HG02763 (cell line): ENCODE measurements at regions not wholly inside any gene's neighbourhood (a gene's known extent, or its start where the extent isn't known, plus 50 kb on each side); places are given as distances from the start of the nearest gene placed in this dataset.

Experiments
- ATAC-seq: cut with Tn5 transposase; IDR thresholded peaks from one replicate; pipeline ENCODE4 v1.9.1; 2021; ENCODE audit warnings: mild to moderate bottlenecking, moderate library complexity; ENCODE audit not compliant: unreplicated experiment

DNA sequence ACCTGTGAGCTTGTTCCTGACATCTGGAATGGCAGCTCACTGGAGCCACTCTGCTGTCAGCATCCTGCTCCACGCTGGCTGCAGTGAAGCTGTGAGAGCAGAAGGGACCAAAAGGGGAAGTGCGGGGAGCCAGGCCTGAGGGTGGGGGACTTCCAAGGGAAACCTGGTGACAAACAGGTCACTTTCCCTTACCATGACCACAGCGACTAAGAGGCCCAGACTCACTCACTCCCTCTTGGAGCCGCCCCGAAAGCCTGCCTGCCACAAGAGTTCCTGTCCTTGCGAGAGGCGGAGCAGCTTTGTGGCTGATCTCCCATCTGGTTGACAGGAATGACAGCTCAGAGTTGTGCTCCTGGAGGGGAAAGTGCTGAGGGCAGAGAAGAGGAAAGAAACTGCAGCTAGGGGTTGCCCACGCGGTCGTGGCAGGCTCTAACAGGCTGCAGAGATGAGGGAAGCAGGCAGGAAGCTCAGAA, 183.8 kb upstream of the NTM start:
- peak; percentile 93 for ATAC-seq

DNA sequence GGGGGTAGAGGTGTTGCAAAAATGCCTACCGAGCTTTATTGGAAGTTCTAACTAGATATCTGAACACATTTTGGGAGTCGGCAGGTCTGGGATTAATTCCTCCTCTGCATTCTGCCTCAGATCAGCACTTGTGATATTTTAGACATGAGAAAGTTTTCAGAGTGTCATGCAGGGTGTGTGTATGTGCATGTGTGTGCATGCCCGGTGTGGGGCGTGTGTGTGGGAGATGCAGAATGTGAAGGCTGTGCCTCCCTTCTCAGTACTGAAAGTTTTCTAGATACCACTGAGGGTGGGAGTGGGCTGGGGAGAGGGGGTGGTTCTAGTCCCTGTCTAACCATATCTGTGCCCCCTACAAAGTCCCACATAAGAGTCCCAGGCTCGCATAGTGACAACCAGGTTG, 180.0 kb upstream of the NTM start:
- ATAC-seq, result no peak

DNA sequence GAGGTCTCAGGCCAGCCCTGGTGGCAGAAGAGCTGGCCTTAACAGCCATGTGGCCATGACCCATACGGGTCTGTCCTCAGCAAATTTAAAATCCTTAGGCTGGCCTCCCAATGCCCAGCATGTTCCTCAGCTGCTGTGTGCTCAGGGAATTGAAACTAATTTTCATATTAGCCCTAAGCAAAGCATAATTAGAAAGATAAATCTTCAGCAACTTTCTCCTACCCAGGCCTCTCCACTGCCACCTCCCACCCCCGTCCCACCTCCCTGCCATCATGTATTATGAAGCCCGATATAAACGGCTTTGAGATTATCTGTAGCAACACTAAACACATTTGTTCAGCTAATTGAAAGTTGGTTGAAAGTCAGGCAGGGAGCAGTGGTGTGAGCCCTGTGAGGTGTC, 178.8 kb upstream of the NTM start:
- no peak for ATAC-seq

- no peak for ATAC-seq
Observed at GRCh38 chr11:131192628-131193027, 177.8 kb upstream of the NTM start.

GRCh38 chr11:131193031-131193501, 177.3 kb upstream of the NTM start:
- no peak for ATAC-seq

- no peak for ATAC-seq
Observed at GRCh38 chr11:131194726-131195125, 175.7 kb upstream of the NTM start.

GRCh38 chr11:131195661-131196517, 174.5 kb upstream of the NTM start:
- no peak for ATAC-seq

GRCh38 chr11:131198161-131199014, 172.0 kb upstream of the NTM start:
- no peak for ATAC-seq

GRCh38 chr11:131199015-131199280, 171.5 kb upstream of the NTM start:
- no peak for ATAC-seq

- ATAC-seq, result no peak
Observed at GRCh38 chr11:131201674-131202073, 168.7 kb upstream of the NTM start.

- ATAC-seq, result no peak
Observed at GRCh38 chr11:131203040-131203439, 167.4 kb upstream of the NTM start.

DNA sequence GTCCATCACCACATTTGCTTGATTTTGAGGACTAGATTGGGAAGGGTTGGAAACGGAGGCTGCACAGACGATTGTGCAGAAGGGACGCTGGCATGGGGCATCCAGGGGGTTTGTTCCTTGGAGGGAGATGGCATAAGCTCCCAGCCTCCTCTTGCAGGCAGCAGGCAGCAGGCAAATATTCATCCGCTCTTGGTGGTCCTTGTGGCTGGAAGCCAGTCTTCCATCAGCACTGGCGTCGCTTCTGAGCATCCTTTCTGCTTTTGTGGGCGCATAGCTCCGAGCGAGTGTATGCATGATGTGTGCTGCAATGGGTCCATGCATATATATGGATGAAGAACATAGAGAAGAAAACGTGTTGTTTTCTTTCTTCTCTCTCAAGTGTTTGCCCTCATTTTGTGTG, 166.1 kb upstream of the NTM start:
- no peak for ATAC-seq

GRCh38 chr11:131204765-131205380, 165.5 kb upstream of the NTM start:
- no peak for ATAC-seq

GRCh38 chr11:131206671-131207070, 163.7 kb upstream of the NTM start:
- ATAC-seq, result no peak

DNA sequence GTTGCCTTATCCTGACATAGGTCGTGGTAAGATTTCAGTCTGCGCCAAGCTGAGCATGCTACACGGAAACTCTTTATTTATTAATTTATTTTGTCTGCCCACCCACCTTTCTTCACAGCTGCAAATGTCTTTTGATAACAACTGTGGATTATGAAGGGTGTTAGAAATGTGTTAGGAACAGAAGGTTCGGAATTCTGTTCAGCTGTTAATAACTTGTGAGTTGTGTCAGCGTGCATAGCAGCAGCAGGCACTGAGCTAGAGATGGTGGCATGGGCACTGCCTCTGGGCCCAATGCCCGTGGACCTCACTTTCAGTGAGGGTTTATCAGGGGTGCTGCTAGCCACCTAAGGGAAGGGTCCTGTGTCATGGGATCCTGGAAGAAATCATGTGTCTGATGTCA, 162.5 kb upstream of the NTM start:
- ATAC-seq, result no peak

GRCh38 chr11:131217313-131218310, 152.8 kb upstream of the NTM start:
- no peak for ATAC-seq

- no peak for ATAC-seq
Observed at GRCh38 chr11:131218542-131218941, 151.9 kb upstream of the NTM start.

DNA sequence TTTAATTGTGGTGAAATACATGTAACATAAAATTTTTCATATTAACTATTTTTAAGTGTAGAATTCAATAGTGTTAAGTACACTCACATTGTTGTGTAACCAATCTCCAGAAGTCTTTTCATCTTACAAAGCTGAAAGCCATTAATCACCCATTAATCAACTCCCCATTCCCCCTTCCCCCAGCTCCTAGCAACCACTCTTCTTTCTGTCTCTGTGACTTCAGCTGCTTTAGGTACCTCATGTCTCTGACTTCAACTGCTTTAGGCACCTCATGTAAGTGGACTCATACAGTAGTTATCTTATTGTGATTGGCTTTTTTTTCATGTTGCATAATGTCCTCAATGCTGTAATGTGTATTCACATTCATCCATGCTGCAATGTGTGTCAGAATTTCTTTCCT, 150.8 kb upstream of the NTM start:
- no peak for ATAC-seq

GRCh38 chr11:131223198-131223991, 147.0 kb upstream of the NTM start:
- no peak for ATAC-seq

- ATAC-seq, result no peak
Observed at GRCh38 chr11:131228378-131228777, 142.0 kb upstream of the NTM start.
